ENCODE measurements at regions not wholly inside any gene's neighbourhood (a gene's known extent, or its start where the extent isn't known, plus 50 kb on each side); places are given as distances from the start of the nearest gene placed in this dataset.
"Not testable (repeated sequence)": the region's sequence is repeated elsewhere in the genome, so short reads cannot be mapped to it uniquely, and the experiment has no call there.

DNA sequence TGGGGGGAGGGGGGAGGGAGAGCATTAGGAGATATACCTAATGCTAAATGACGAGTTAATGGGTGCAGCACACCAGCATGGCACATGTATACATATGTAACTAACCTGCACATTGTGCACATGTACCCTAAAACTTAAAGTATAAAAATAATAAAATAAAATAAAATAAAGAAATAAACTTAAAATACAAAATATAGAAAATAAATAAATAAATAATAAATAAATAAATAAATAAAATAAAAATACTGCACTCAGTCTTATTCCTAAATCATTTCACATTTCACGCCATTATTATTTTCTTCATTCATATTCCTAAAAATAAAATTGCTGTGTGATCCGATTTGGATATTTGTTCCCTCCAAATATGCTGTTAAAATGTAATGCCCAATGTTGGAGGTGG, 156.5 kb upstream of the CCNG1 start:
- H3K4me3 Mint-ChIP-seq; DNase-seq (ENCODE audit: low spot score); ATAC-seq; H3K36me3 Mint-ChIP-seq; H3K27ac Mint-ChIP-seq; POLR2A ChIA-PET; H3K4me1 Mint-ChIP-seq; CTCF ChIA-PET; H3K27me3 Mint-ChIP-seq (ENCODE audit: low read depth): not testable (repeated sequence)
- peaks cover 11% of the 10 kb centered on the region for H3K9me3 Mint-ChIP-seq
- TF ChIP-seq HMGA2 (CRISPR knock-in tag; IDR thresholded peaks at IDR 0.05): peak; percentile 94

DNA sequence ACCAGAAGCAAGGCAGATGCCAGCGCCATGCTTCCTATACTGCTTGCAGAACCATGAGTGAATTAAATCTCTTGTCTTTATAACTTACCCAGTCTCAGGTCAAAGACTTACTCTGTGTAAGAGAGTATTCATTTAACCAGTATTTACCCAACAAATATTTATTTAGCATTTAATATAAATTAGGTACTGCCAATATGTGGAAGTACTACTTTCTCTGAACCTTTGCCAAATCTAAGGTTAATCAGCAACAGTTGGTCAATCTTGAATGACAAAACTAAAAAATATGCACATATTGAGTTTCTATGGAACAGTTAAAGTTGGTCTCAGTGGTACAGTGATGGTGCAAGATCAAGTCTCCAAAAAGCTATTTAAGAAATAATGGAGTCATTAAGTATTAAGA, 155.9 kb upstream of the CCNG1 start:
- ChIA-PET CTCF (no interaction called here), POLR2A (no interaction called here)
- H3K27ac Mint-ChIP-seq: no peak overlapping the region
- H3K27me3 Mint-ChIP-seq (ENCODE audit: low read depth): no peaks in the 10 kb centered on the region
- no peak overlapping the region for H3K4me3 Mint-ChIP-seq
- TF ChIP-seq MXD4 (CRISPR knock-in tag; IDR thresholded peaks at IDR 0.05; ENCODE audit: borderline replicate concordance) (no peak), ZNF232 (CRISPR knock-in tag; IDR thresholded peaks at IDR 0.05) (no peak), OVOL2 (CRISPR knock-in tag; IDR thresholded peaks at IDR 0.05; ENCODE audit: borderline replicate concordance) (no peak), ZNF416 (CRISPR knock-in tag; IDR thresholded peaks at IDR 0.05) (no peak), CREM (CRISPR knock-in tag; IDR thresholded peaks at IDR 0.05) (no peak), FOXP1 (CRISPR knock-in tag; IDR thresholded peaks at IDR 0.05; ENCODE audit: borderline replicate concordance) (no peak), SOX15 (CRISPR knock-in tag; IDR thresholded peaks at IDR 0.05) (no peak), NR2C2 (CRISPR knock-in tag; IDR thresholded peaks at IDR 0.05) (no peak), TCF7 (CRISPR knock-in tag; IDR thresholded peaks at IDR 0.05; ENCODE audit: low read depth) (no peak), ELF4 (CRISPR knock-in tag; IDR thresholded peaks at IDR 0.05; ENCODE audit: low read depth) (no peak), TEAD1 (CRISPR knock-in tag; IDR thresholded peaks at IDR 0.05) (no peak)
- TF ChIP-seq, protein P1, sequence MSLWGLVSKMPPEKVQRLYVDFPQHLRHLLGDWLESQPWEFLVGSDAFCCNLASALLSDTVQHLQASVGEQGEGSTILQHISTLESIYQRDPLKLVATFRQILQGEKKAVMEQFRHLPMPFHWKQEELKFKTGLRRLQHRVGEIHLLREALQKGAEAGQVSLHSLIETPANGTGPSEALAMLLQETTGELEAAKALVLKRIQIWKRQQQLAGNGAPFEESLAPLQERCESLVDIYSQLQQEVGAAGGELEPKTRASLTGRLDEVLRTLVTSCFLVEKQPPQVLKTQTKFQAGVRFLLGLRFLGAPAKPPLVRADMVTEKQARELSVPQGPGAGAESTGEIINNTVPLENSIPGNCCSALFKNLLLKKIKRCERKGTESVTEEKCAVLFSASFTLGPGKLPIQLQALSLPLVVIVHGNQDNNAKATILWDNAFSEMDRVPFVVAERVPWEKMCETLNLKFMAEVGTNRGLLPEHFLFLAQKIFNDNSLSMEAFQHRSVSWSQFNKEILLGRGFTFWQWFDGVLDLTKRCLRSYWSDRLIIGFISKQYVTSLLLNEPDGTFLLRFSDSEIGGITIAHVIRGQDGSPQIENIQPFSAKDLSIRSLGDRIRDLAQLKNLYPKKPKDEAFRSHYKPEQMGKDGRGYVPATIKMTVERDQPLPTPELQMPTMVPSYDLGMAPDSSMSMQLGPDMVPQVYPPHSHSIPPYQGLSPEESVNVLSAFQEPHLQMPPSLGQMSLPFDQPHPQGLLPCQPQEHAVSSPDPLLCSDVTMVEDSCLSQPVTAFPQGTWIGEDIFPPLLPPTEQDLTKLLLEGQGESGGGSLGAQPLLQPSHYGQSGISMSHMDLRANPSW (CRISPR knock-in tag; conservative IDR thresholded peaks at IDR 0.05; ENCODE audit: low read depth): no peak
- TF ChIP-seq, protein P2, sequence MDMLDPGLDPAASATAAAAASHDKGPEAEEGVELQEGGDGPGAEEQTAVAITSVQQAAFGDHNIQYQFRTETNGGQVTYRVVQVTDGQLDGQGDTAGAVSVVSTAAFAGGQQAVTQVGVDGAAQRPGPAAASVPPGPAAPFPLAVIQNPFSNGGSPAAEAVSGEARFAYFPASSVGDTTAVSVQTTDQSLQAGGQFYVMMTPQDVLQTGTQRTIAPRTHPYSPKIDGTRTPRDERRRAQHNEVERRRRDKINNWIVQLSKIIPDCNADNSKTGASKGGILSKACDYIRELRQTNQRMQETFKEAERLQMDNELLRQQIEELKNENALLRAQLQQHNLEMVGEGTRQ (CRISPR knock-in tag; IDR thresholded peaks at IDR 0.05): no peak
- TF ChIP-seq, protein P3, sequence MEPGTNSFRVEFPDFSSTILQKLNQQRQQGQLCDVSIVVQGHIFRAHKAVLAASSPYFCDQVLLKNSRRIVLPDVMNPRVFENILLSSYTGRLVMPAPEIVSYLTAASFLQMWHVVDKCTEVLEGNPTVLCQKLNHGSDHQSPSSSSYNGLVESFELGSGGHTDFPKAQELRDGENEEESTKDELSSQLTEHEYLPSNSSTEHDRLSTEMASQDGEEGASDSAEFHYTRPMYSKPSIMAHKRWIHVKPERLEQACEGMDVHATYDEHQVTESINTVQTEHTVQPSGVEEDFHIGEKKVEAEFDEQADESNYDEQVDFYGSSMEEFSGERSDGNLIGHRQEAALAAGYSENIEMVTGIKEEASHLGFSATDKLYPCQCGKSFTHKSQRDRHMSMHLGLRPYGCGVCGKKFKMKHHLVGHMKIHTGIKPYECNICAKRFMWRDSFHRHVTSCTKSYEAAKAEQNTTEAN (CRISPR knock-in tag; IDR thresholded peaks at IDR 0.05): no peak
- TF ChIP-seq, protein P4, sequence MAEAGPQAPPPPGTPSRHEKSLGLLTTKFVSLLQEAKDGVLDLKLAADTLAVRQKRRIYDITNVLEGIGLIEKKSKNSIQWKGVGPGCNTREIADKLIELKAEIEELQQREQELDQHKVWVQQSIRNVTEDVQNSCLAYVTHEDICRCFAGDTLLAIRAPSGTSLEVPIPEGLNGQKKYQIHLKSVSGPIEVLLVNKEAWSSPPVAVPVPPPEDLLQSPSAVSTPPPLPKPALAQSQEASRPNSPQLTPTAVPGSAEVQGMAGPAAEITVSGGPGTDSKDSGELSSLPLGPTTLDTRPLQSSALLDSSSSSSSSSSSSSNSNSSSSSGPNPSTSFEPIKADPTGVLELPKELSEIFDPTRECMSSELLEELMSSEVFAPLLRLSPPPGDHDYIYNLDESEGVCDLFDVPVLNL (CRISPR knock-in tag; IDR thresholded peaks at IDR 0.05; ENCODE audit: borderline replicate concordance, low read depth): no peak
- TF ChIP-seq, protein P5, sequence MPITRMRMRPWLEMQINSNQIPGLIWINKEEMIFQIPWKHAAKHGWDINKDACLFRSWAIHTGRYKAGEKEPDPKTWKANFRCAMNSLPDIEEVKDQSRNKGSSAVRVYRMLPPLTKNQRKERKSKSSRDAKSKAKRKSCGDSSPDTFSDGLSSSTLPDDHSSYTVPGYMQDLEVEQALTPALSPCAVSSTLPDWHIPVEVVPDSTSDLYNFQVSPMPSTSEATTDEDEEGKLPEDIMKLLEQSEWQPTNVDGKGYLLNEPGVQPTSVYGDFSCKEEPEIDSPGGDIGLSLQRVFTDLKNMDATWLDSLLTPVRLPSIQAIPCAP (CRISPR knock-in tag; IDR thresholded peaks at IDR 0.05): no peak
- TF ChIP-seq, protein P6, sequence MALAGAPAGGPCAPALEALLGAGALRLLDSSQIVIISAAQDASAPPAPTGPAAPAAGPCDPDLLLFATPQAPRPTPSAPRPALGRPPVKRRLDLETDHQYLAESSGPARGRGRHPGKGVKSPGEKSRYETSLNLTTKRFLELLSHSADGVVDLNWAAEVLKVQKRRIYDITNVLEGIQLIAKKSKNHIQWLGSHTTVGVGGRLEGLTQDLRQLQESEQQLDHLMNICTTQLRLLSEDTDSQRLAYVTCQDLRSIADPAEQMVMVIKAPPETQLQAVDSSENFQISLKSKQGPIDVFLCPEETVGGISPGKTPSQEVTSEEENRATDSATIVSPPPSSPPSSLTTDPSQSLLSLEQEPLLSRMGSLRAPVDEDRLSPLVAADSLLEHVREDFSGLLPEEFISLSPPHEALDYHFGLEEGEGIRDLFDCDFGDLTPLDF (CRISPR knock-in tag; IDR thresholded peaks at IDR 0.05): no peak
- H3K4me1 Mint-ChIP-seq: no peaks in the 10 kb centered on the region
- ATAC-seq (no peak), DNase-seq (ENCODE audit: low spot score) (no peak)
- H3K36me3 Mint-ChIP-seq: no peaks in the 10 kb centered on the region
- H3K9me3 Mint-ChIP-seq: peaks cover 11% of the 10 kb centered on the region

Measured in WTC11 (cell line).